ENCODE measurements at regions not wholly inside any gene's neighbourhood (a gene's known extent, or its start where the extent isn't known, plus 50 kb on each side); places are given as distances from the start of the nearest gene placed in this dataset.

GRCh38 chr10:8386781-8387180 is 332.3 kb downstream of the GATA3 start:
- Histone ChIP-seq H3K27me3 (ENCODE audit: insufficient read depth, low read length) (no peaks in the 10 kb centered on the region), H3K9me3 (ENCODE audit: low read length) (no peaks in the 10 kb centered on the region), H3K4me1 (ENCODE audit: insufficient read depth, low read length, severe bottlenecking) (no peaks in the 10 kb centered on the region), H3K79me2 (ENCODE audit: insufficient read depth, low read length) (no peaks in the 10 kb centered on the region), H3K9me2 (ENCODE audit: low read depth, low read length) (no peaks in the 10 kb centered on the region), H3F3A (ENCODE audit: insufficient read depth, low read length) (no peaks in the 10 kb centered on the region), H3K4me3 (ENCODE audit: low read depth, low read length, poor library complexity, severe bottlenecking) (no peak overlapping the region), H3K4me2 (ENCODE audit: low read length) (no peak overlapping the region), H4K20me1 (ENCODE audit: insufficient read depth, low read length) (no peaks in the 10 kb centered on the region), H3K36me3 (ENCODE audit: insufficient read depth, low read length) (no peaks in the 10 kb centered on the region), H2AFZ (ENCODE audit: low read length) (no peak overlapping the region), H3K27ac (ENCODE audit: low read depth, low read length, poor library complexity, severe bottlenecking) (no peak overlapping the region), H3K9ac (ENCODE audit: low read length) (no peak overlapping the region)
- no peak for TF ChIP-seq CTCF (IDR thresholded peaks at IDR 0.05; ENCODE audit: low read length)
- no peak for TF ChIP-seq EZH2 (IDR thresholded peaks at IDR 0.05; ENCODE audit: borderline replicate concordance, low read length)

- Histone ChIP-seq H3K4me3 (ENCODE audit: low read depth, low read length, poor library complexity, severe bottlenecking) (no peak overlapping the region), H2AFZ (ENCODE audit: low read length) (no peak overlapping the region), H3K9me2 (ENCODE audit: low read depth, low read length) (no peaks in the 10 kb centered on the region), H3K9me3 (ENCODE audit: low read length) (no peaks in the 10 kb centered on the region), H3K27ac (ENCODE audit: low read depth, low read length, poor library complexity, severe bottlenecking) (no peak overlapping the region), H3K27me3 (ENCODE audit: insufficient read depth, low read length) (no peaks in the 10 kb centered on the region), H3K4me1 (ENCODE audit: insufficient read depth, low read length, severe bottlenecking) (no peaks in the 10 kb centered on the region), H3K4me2 (ENCODE audit: low read length) (no peak overlapping the region), H3K36me3 (ENCODE audit: insufficient read depth, low read length) (no peaks in the 10 kb centered on the region), H3K79me2 (ENCODE audit: insufficient read depth, low read length) (no peaks in the 10 kb centered on the region), H4K20me1 (ENCODE audit: insufficient read depth, low read length) (no peaks in the 10 kb centered on the region), H3F3A (ENCODE audit: insufficient read depth, low read length) (no peaks in the 10 kb centered on the region), H3K9ac (ENCODE audit: low read length) (no peak overlapping the region)
- TF ChIP-seq CTCF (IDR thresholded peaks at IDR 0.05; ENCODE audit: low read length): no peak
- no peak for TF ChIP-seq EZH2 (IDR thresholded peaks at IDR 0.05; ENCODE audit: borderline replicate concordance, low read length)
Measured at GRCh38 chr10:8389630-8390029, 335.1 kb downstream of the GATA3 start.

GRCh38 chr10:8392216-8392615 is 337.7 kb downstream of the GATA3 start:
- no peaks in the 10 kb centered on the region for H3K4me1 ChIP-seq (ENCODE audit: insufficient read depth, low read length, severe bottlenecking)
- no peak overlapping the region for H3K4me3 ChIP-seq (ENCODE audit: low read depth, low read length, poor library complexity, severe bottlenecking)
- TF ChIP-seq CTCF (IDR thresholded peaks at IDR 0.05; ENCODE audit: low read length) (no peak), EZH2 (IDR thresholded peaks at IDR 0.05; ENCODE audit: borderline replicate concordance, low read length) (no peak)
- H3K9me3 ChIP-seq (ENCODE audit: low read length): no peaks in the 10 kb centered on the region
- H3K36me3 ChIP-seq (ENCODE audit: insufficient read depth, low read length): no peaks in the 10 kb centered on the region
- H3K79me2 ChIP-seq (ENCODE audit: insufficient read depth, low read length): no peaks in the 10 kb centered on the region
- no peak overlapping the region for H3K9ac ChIP-seq (ENCODE audit: low read length)
- H3K27ac ChIP-seq (ENCODE audit: low read depth, low read length, poor library complexity, severe bottlenecking): no peak overlapping the region
- no peak overlapping the region for H3K4me2 ChIP-seq (ENCODE audit: low read length)
- H2AFZ ChIP-seq (ENCODE audit: low read length): no peak overlapping the region
- no peaks in the 10 kb centered on the region for H3K9me2 ChIP-seq (ENCODE audit: low read depth, low read length)
- H3K27me3 ChIP-seq (ENCODE audit: insufficient read depth, low read length): no peaks in the 10 kb centered on the region
- no peaks in the 10 kb centered on the region for H3F3A ChIP-seq (ENCODE audit: insufficient read depth, low read length)
- H4K20me1 ChIP-seq (ENCODE audit: insufficient read depth, low read length): no peaks in the 10 kb centered on the region
